ENCODE measurements at regions not wholly inside any gene's neighbourhood (a gene's known extent, or its start where the extent isn't known, plus 50 kb on each side); places are given as distances from the start of the nearest gene placed in this dataset.
A peak's percentile ranks its signal among the peaks of the same experiment; 100 is the strongest.

GRCh38 chr3:168990134-168990533 lies 673.4 kb downstream of the MECOM start:
- H3K27me3 ChIP-seq (ENCODE audit: control insufficient read depth, insufficient read depth, low read length), result no peaks in the 10 kb centered on the region
- no peaks in the 10 kb centered on the region for H3K9me1 ChIP-seq (ENCODE audit: insufficient read depth, low read length)
- dilution Hi-C loops (cut with HindIII; ENCODE audit: low sequenced_read_pairs, unreplicated experiment) (no loop called here), in situ Hi-C loops (cut with MboI; ENCODE audit: low sequenced_read_pairs) (no loop called here), intact Hi-C loops (cut with micrococcal nuclease) (no loop called here)
- no peak overlapping the region for H3K4ac ChIP-seq (ENCODE audit: low read depth, low read length)
- no peaks in the 10 kb centered on the region for H4K20me1 ChIP-seq (ENCODE audit: insufficient read depth, low read length)
- no peaks in the 10 kb centered on the region for H3K36me3 ChIP-seq (ENCODE audit: control insufficient read depth, insufficient read depth, low read length)
- no peak overlapping the region for H3K18ac ChIP-seq (ENCODE audit: low read depth, low read length)
- H2AK5ac ChIP-seq (ENCODE audit: low read depth, low read length), result no peak overlapping the region
- no peak overlapping the region for H3K56ac ChIP-seq (ENCODE audit: extremely low read depth, insufficient read depth, low read length)
- H3K4me2 ChIP-seq (ENCODE audit: low read depth, low read length), result peak overlapping the region; percentile 19; the same call in 1 of the 2 replicates
- POLR2A ChIA-PET (ENCODE audit: unreplicated experiment), result interaction anchor here (0.5 kb wide), 1 partner anchor 10 kb away, joined by 5 read pairs; no protein-coding TSS in a partner anchor
- H3K4me1 ChIP-seq (ENCODE audit: control insufficient read depth, insufficient read depth, low read length), result 0 out of 2 replicates have a peak, but pooled peaks cover 2% of the 10 kb centered on the region
- H4K5ac ChIP-seq (ENCODE audit: low read depth, low read length), result no peak overlapping the region
- TF ChIP-seq CTCF (conservative IDR thresholded peaks at IDR 0.05; ENCODE audit: low read depth, low read length) (no peak), FOS (IDR thresholded peaks at IDR 0.05; ENCODE audit: low read depth, low read length) (no peak), ELK1 (IDR thresholded peaks at IDR 0.05; ENCODE audit: borderline replicate concordance, low read depth, low read length) (no peak), BHLHE40 (IDR thresholded peaks at IDR 0.05; ENCODE audit: low read depth, low read length) (0 out of 2 replicates have a peak, but pooled peaks have one; percentile 8), SMC3 (IDR thresholded peaks at IDR 0.05; ENCODE audit: low read depth, low read length) (no peak), NFE2L2 (IDR thresholded peaks at IDR 0.05; ENCODE audit: low read depth, low read length) (no peak), RFX5 (IDR thresholded peaks at IDR 0.05; ENCODE audit: low read depth, low read length) (no peak)
- no peak overlapping the region for H3K27ac ChIP-seq (ENCODE audit: insufficient read depth, low read length)
- no peak overlapping the region for H3K9ac ChIP-seq (ENCODE audit: low read depth, low read length)
- DNase-seq (peak; percentile 49), ATAC-seq (ENCODE audit: low read depth) (peak; percentile 56)
- no peak overlapping the region for H4K91ac ChIP-seq (ENCODE audit: insufficient read depth, low read depth, low read length)
- no peaks in the 10 kb centered on the region for H3K9me3 ChIP-seq (ENCODE audit: control insufficient read depth, insufficient read depth, low read length)
- no peak overlapping the region for H2BK20ac ChIP-seq (ENCODE audit: low read depth, low read length)
- peak overlapping the region; percentile 8; the same call in 1 of the 2 replicates for H3K23ac ChIP-seq (ENCODE audit: low read depth, low read length)
- H3K79me1 ChIP-seq (ENCODE audit: low read depth in 1 of 2, low read length in 2 of 2), result no peaks in the 10 kb centered on the region
- no peak overlapping the region for H3K14ac ChIP-seq (replicated peaks; ENCODE audit: low read depth, low read length)
- no peak overlapping the region for H2BK5ac ChIP-seq (ENCODE audit: low read depth, low read length, poor library complexity, severe bottlenecking)
- no peak overlapping the region for H4K8ac ChIP-seq (ENCODE audit: low read depth in 2 of 2, low read length in 2 of 2)
- H2AK9ac ChIP-seq (replicated peaks; ENCODE audit: low read depth, low read length, poor library complexity), result no peak overlapping the region
- no peak overlapping the region for H2AFZ ChIP-seq (replicated peaks; ENCODE audit: low read length, poor library complexity)
- no peak overlapping the region for H2BK120ac ChIP-seq (ENCODE audit: low read depth, low read length)
- no peak overlapping the region for H2BK15ac ChIP-seq (ENCODE audit: low read depth, low read length)
- no peak overlapping the region for H3K4me3 ChIP-seq (ENCODE audit: insufficient read depth, low read depth, low read length)
- WGBS, 2 experiments (ENCODE audit: extremely low coverage in 2 of 2, insufficient read length in 1 of 2), result no CpG with 5 or more reads among the region's 2 CpGs
- no TSS peak for BruUV-seq (replicated peaks)
- CTCF ChIA-PET, result interaction anchor here (0.6 to 0.7 kb wide), 4 partner anchors 12 to 1064 kb away, joined by 3 to 5 read pairs (median 4); no protein-coding TSS in a partner anchor
